Embryonic facial prominence (tissue), 1 donor: ENCODE measurements at regions not wholly inside any gene's neighbourhood (a gene's known extent, or its start where the extent isn't known, plus 50 kb on each side); places are given as distances from the start of the nearest gene placed in this dataset.
"Not testable (repeated sequence)": the region's sequence is repeated elsewhere in the genome, so short reads cannot be mapped to it uniquely, and the experiment has no call there.

Experiments used
- DNase-seq: peaks from one replicate; pipeline ENCODE4 v3.0.0-alpha.2; 2016; ENCODE audit errors: extremely low spot score

- DNase-seq: no peak
Measured at GRCh38 chrX:127207326-127207725, 387.8 kb downstream of the PRR32 start.

GRCh38 chrX:127221821-127222220 lies 402.3 kb downstream of the PRR32 start:
- DNase-seq: not testable (repeated sequence)

DNA sequence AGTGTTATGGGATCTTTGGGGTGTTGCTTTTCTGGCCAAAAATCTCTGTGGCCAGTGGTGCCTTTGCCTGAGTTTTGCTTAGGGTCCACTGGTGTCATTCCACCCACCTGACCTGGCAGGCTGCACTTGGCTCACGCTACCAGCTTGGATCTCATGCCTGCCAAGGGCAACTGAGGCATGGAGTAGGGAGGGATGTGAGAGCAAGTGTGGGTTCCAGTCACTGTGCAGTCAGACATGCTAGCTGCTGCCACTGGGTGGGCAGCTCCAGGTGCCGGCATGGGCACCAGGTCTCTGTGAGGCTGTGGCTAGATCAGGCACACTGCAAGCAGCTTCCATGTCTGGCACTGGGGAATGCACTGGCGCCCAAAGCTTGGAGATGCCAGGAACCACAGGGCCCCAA lies 424.1 kb downstream of the PRR32 start:
- no peak for DNase-seq

GRCh38 chrX:127259742-127260141 lies 440.2 kb downstream of the PRR32 start:
- DNase-seq: no peak

GRCh38 chrX:127276326-127276725 lies 456.8 kb downstream of the PRR32 start:
- DNase-seq: no peak

DNA sequence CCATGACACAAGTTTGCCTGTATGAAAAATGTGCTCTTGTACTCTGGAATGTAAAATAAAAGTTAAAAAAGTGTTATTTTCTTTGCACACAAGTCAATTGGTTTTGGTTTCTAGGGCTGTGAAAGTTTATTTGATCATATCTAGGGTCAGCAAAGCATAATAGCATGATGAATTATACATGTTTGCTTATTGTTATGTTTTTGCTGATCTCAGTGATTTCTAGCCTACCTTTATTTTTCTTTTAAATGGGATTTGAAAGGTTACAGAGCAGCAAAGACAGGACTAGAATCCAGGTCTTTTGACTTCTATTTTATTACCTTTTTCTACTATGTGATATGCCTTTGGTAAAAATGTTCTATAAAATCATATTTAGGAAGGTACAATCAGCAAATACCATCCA lies 481.0 kb downstream of the PRR32 start:
- no peak for DNase-seq

DNA sequence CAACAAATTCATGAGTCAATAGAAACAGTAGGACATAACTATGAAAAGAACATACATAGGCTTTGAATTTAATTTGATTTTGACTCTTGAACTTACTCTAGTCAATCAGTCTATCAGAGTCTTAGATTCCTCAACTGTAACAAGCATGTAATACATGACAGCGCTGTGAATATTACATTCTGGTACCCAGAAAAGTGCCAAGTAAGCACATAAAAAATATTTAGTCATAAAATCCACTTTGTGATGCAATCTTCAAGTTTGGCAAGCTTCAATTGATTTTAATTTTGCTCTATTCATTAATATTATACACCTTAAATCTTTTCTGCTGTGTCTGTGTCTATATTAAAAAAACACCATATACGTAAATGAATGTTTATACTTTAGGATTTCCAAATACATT lies 483.3 kb downstream of the PRR32 start:
- no peak for DNase-seq

DNA sequence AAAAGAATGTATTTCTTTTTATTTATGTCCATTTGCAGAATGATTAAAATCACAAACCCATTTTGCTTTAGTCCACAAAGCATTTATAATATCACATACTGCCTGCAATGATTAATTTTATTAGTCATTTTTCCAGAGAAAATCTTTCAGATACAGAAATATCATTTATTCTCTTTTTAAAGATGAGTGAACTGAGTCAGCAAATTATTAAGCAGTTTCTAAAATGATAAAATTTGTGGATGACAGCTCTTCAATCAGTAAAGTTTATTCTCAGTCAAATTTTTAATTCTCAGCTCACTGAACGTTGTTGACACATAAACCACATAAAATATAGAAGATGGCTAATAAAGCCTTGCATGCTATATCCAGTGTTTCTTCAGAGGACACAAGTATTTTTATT lies 485.5 kb downstream of the PRR32 start:
- no peak for DNase-seq

- no peak for DNase-seq
Measured at GRCh38 chrX:127306262-127306661, 486.7 kb downstream of the PRR32 start.

DNA sequence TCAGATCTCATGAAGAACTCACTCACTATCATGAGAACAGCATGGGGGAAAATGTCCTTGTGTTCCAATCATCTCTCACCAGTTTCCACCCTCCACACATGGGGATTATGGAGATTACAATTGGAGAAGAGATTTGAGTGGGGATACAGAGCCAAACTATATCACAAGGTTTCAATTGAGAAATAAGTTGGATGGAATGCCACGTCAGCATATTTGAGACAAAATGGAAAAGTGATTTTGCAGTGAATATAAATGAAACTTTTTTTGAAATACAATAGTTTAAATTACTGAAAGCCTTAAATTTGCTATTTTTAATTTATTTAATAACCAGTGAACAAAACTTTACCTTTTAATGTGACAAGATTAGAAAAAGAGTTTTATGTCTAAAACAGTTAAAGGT lies 494.1 kb downstream of the PRR32 start:
- no peak for DNase-seq

GRCh38 chrX:127317159-127317558 lies 497.6 kb downstream of the PRR32 start:
- no peak for DNase-seq

GRCh38 chrX:127324128-127324527 lies 504.6 kb downstream of the PRR32 start:
- DNase-seq: no peak
